K562 (cell line): ENCODE measurements at regions not wholly inside any gene's neighbourhood (a gene's known extent, or its start where the extent isn't known, plus 50 kb on each side); places are given as distances from the start of the nearest gene placed in this dataset.

Experiments
- ATAC-seq: fragments of 200-7000 bp; cut with Tn5 transposase; 3 replicates; pipeline ENCODE4 v1.9.1; 2020; ENCODE audit warnings: moderate library complexity
- BruUV-seq: library from RNA; stranded (reverse); fragments of 400-500 nt; replicated peaks from 2 replicates; lab custom pipeline; 2021; lab: Mats Ljungman, UMichigan
- CTCF ChIA-PET: fragments of 300-600 bp; formaldehyde crosslinking; extraction: SDS; loops from one replicate; lab custom pipeline; 2021; ENCODE audit warnings: low intra/inter-chr PET ratio; lab: Yijun Ruan, JAX
- POLR2A ChIA-PET: fragments of 300-600, 350-650 bp; sonication (Branson Sonifier 250); formaldehyde crosslinking; extraction: SDS; loops from one replicate; lab custom pipeline; 2021; ENCODE audit warnings: antibody characterized with exemption, inconsistent platforms; lab: Yijun Ruan, JAX
- DNase-seq, 4 experiments: peaks; one replicate each; pipeline versions ENCODE4 v3.0.0 to v3.0.0-alpha.2; 2011 to 2018; ENCODE audit warnings: low spot score in 3 of 4, mixed read lengths in 3 of 4; ENCODE audit errors: extremely low read depth in 1 of 4
- FAIRE-seq: peaks from 2 replicates; lab custom pipeline; 2011; peaks lifted over from hg19 to GRCh38; lab: Jason Lieb, UNC
- H2AFZ ChIP-seq: 2 replicates; pipeline ENCODE4 v1.6.0; 2011; ENCODE audit warnings: low read depth, low read length, control low read depth, inconsistent platforms
- H3K27ac ChIP-seq: fragments of 200-600 bp; 3 replicates; pipeline ENCODE4 v1.8.0; 2011; ENCODE audit warnings: low read depth, mild to moderate bottlenecking, control low read depth, inconsistent platforms, low read length, moderate library complexity, mixed read lengths; ENCODE audit errors: extremely low read depth
- H3K27me3 ChIP-seq, 2 experiments: fragments of 300-600 bp in 1 of 2; 2 replicates in 1 of 2; 3 replicates in 1 of 2; pipeline versions ENCODE4 v1.6.0 to v1.8.0; 2011; ENCODE audit warnings: inconsistent platforms in 2 of 2, low read length in 2 of 2, mild to moderate bottlenecking in 1 of 2, mixed read lengths in 1 of 2, moderate library complexity in 1 of 2; ENCODE audit not compliant: control insufficient read depth in 2 of 2, insufficient read depth in 2 of 2
- H3K36me3 ChIP-seq: fragments of 300-600 bp; 3 replicates; pipeline ENCODE4 v1.8.0; 2011; ENCODE audit warnings: mild to moderate bottlenecking, low read length, inconsistent platforms; ENCODE audit not compliant: control insufficient read depth, insufficient read depth
- H3K4me1 ChIP-seq, 2 experiments: fragments of 200-600 bp in 1 of 2; replicated peaks in 1 of 2; 2 replicates in 1 of 2; 3 replicates in 1 of 2; pipeline versions ENCODE4 v1.5.1 to v1.8.0; 2011; ENCODE audit warnings: inconsistent platforms in 2 of 2, low read length in 2 of 2, mild to moderate bottlenecking in 1 of 2, mixed read lengths in 1 of 2, moderate library complexity in 1 of 2; ENCODE audit not compliant: control insufficient read depth in 2 of 2, insufficient read depth in 2 of 2
- H3K4me2 ChIP-seq: 2 replicates; pipeline ENCODE4 v1.6.1; 2011; ENCODE audit warnings: low read length, control low read depth, inconsistent platforms, mixed read lengths; ENCODE audit not compliant: insufficient read depth
- H3K4me3 ChIP-seq: fragments of 200-600 bp; sonication (generic), shearing (Covaris generic); 2 replicates; pipeline ENCODE4 v1.5.1; 2016; ENCODE audit warnings: control low read depth, inconsistent platforms
- H3K79me2 ChIP-seq: fragments of 200-600 bp; 3 replicates; pipeline ENCODE4 v1.8.0; 2011; ENCODE audit warnings: low read length, inconsistent platforms; ENCODE audit not compliant: control insufficient read depth, insufficient read depth
- H3K9ac ChIP-seq, 2 experiments: 2 replicates each; pipeline versions ENCODE4 v1.6.0 to v1.6.1; 2011; ENCODE audit warnings: low read depth in 2 of 2, low read length in 2 of 2, control low read depth in 1 of 2, inconsistent platforms in 1 of 2, mild to moderate bottlenecking in 1 of 2, mixed read lengths in 1 of 2; ENCODE audit not compliant: insufficient read depth in 1 of 2
- H3K9me1 ChIP-seq: one replicate; pipeline ENCODE4 v1.6.0; 2011; ENCODE audit warnings: inconsistent platforms, mild to moderate bottlenecking, low read length, moderate library complexity; ENCODE audit not compliant: control insufficient read depth, insufficient read depth
- H3K9me3 ChIP-seq: replicated peaks from 2 replicates; pipeline ENCODE4 v1.5.1; 2011; ENCODE audit warnings: low read depth, low read length, inconsistent platforms; ENCODE audit not compliant: control insufficient read depth, insufficient read depth
- H4K20me1 ChIP-seq: replicated peaks from 2 replicates; pipeline ENCODE4 v1.6.1; 2011; ENCODE audit warnings: low read length, inconsistent platforms, mixed read lengths; ENCODE audit not compliant: control insufficient read depth, insufficient read depth
- BHLHE40 ChIP-seq: IDR thresholded peaks from 2 replicates; pipeline ENCODE4 v1.6.1; 2011; ENCODE audit warnings: low read length, improper control_type of control experiment
- DMBX1 ChIP-seq: fragments of 250-450 bp; sonication (Bioruptor Pico); IDR thresholded peaks from 2 replicates; pipeline ENCODE4 v1.8.0; 2022; ENCODE audit warnings: inconsistent platforms, mild to moderate bottlenecking, moderate library complexity, borderline replicate concordance
- ETV1 ChIP-seq: fragments of 450-650 bp; conservative IDR thresholded peaks from 2 replicates; pipeline ENCODE4 v1.6.1; 2016; ENCODE audit warnings: missing genetic modification characterization, control low read depth, low read depth, missing compliant biosample characterization
- HDAC3 ChIP-seq: fragments of 450-650 bp; IDR thresholded peaks from 2 replicates; pipeline ENCODE4 v1.6.1; 2018; ENCODE audit warnings: borderline replicate concordance, mild to moderate bottlenecking, moderate library complexity; ENCODE audit not compliant: partially characterized antibody
- MAZ ChIP-seq, 2 experiments: fragments of 450-650 bp in 1 of 2; sonication (generic) in 1 of 2; formaldehyde crosslinking; IDR thresholded peaks in 1 of 2; conservative IDR thresholded peaks in 1 of 2; 2 replicates each; pipeline versions ENCODE4 v1.4.0 to v1.5.0; 2020; ENCODE audit warnings: mild to moderate bottlenecking in 1 of 2, missing genetic modification reagents in 1 of 2
- POLR2A ChIP-seq: fragments of 450-650 bp; conservative IDR thresholded peaks from 2 replicates; pipeline ENCODE4 v1.6.1; 2016
- TAF9B ChIP-seq: fragments of 450-650 bp; IDR thresholded peaks from 2 replicates; pipeline ENCODE4 v1.6.1; 2018; ENCODE audit warnings: mild to moderate bottlenecking; ENCODE audit not compliant: partially characterized antibody
- THRAP3 ChIP-seq: fragments of 450-650 bp; IDR thresholded peaks from 2 replicates; pipeline ENCODE4 v1.6.1; 2016; ENCODE audit warnings: mild to moderate bottlenecking, inconsistent platforms, borderline replicate concordance
- ZNF263 ChIP-seq: sonication (generic); formaldehyde crosslinking; IDR thresholded peaks from 2 replicates; pipeline ENCODE4 v1.8.0; 2022; ENCODE audit warnings: mild to moderate bottlenecking, missing genetic modification reagents, borderline replicate concordance
- WGBS: fragments of 100-300 bp; shearing (Covaris generic); methylation state at CpG from one replicate; pipeline ENCODE4 v1.1.6; 2016; ENCODE audit warnings: low coverage, mixed read lengths; ENCODE audit not compliant: insufficient coverage; ENCODE audit errors: missing lambda C conversion rate; 5-methylcytosine and 5-hydroxymethylcytosine counted together
- in situ Hi-C: fragments of 300-500 bp; cut with MboI; formaldehyde crosslinking; loops from 4 replicates; pipeline ENCODE4 v1.15.0; 2018; ENCODE audit warnings: inconsistent platforms, mixed read lengths
- intact Hi-C: fragments of 100-400 bp; cut with micrococcal nuclease; formaldehyde crosslinking; loops from 2 replicates; pipeline ENCODE4 v1.14.2; 2022
- TF ChIP-seq, protein P1 (sequence below): fragments of 450-650 bp; conservative IDR thresholded peaks from 2 replicates; pipeline ENCODE4 v1.6.1; 2016; ENCODE audit warnings: missing genetic modification characterization, low read depth, mild to moderate bottlenecking, control low read depth, missing compliant biosample characterization
- TF ChIP-seq, protein P2 (sequence below): fragments of 250-450 bp; sonication (Bioruptor Pico); IDR thresholded peaks from 2 replicates; pipeline ENCODE4 v1.5.0; 2021; ENCODE audit warnings: mild to moderate bottlenecking, moderate library complexity
- TF ChIP-seq, protein P3 (sequence below): fragments of 450-650 bp; formaldehyde crosslinking; IDR thresholded peaks from 2 replicates; pipeline ENCODE4 v1.4.0; 2020; ENCODE audit warnings: mild to moderate bottlenecking, moderate library complexity
- TF ChIP-seq, protein P4 (sequence below): fragments of 250-450 bp; sonication (Bioruptor Pico); IDR thresholded peaks from 2 replicates; pipeline ENCODE4 v1.8.0; 2022; ENCODE audit warnings: moderate library complexity, mild to moderate bottlenecking, inconsistent platforms

DNA sequence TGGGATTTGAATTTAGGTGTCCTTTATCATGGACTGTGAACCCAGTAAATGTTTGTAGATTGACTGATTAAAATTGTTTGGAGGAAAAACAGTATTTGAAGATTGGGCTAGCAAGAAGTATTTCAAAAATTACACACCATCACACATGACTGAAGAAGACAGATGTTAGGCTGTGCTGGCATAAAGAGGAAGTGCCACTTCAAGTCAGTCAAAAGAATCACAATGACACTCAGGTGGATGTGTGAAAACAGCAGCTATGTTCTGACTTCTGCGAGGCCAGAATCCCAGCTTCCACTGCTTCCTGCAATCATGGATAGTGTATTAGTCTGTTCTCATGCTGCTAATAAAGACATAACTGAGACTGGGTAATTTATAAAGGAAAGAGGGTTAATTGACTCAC lies 393.3 kb downstream of the DMRT2 start:
- no peak overlapping the region for H3K9ac ChIP-seq
- H3K4me1 ChIP-seq = no peaks in the 10 kb centered on the region
- WGBS = 0% methylated on average over 1 of the region's 1 CpG
- in situ Hi-C loops = no loop called here
- no peak for FAIRE-seq
- H3K9me3 ChIP-seq = no peaks in the 10 kb centered on the region
- no peaks in the 10 kb centered on the region for H3K36me3 ChIP-seq
- no peak overlapping the region for H3K27ac ChIP-seq
- ChIA-PET CTCF (no interaction called here), POLR2A (no interaction called here)
- BruUV-seq = no TSS peak
- H3K9me1 ChIP-seq = no peaks in the 10 kb centered on the region
- H3K4me3 ChIP-seq = no peak overlapping the region
- no peak for DNase-seq
- ATAC-seq = no peak
- H3K79me2 ChIP-seq = no peaks in the 10 kb centered on the region
- no peak for TF ChIP-seq MAZ (CRISPR knock-in tag; conservative IDR thresholded peaks at IDR 0.05 in 1 of 2, IDR thresholded peaks at IDR 0.05 in 1 of 2)
- TF ChIP-seq DMBX1 (CRISPR knock-in tag) = no peak
- TF ChIP-seq, protein P1, sequence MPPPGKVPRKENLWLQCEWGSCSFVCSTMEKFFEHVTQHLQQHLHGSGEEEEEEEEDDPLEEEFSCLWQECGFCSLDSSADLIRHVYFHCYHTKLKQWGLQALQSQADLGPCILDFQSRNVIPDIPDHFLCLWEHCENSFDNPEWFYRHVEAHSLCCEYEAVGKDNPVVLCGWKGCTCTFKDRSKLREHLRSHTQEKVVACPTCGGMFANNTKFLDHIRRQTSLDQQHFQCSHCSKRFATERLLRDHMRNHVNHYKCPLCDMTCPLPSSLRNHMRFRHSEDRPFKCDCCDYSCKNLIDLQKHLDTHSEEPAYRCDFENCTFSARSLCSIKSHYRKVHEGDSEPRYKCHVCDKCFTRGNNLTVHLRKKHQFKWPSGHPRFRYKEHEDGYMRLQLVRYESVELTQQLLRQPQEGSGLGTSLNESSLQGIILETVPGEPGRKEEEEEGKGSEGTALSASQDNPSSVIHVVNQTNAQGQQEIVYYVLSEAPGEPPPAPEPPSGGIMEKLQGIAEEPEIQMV (tag) = no peak
- TF ChIP-seq ETV1 (tag) = no peak
- TF ChIP-seq ZNF263 = no peak
- TF ChIP-seq, protein P2, sequence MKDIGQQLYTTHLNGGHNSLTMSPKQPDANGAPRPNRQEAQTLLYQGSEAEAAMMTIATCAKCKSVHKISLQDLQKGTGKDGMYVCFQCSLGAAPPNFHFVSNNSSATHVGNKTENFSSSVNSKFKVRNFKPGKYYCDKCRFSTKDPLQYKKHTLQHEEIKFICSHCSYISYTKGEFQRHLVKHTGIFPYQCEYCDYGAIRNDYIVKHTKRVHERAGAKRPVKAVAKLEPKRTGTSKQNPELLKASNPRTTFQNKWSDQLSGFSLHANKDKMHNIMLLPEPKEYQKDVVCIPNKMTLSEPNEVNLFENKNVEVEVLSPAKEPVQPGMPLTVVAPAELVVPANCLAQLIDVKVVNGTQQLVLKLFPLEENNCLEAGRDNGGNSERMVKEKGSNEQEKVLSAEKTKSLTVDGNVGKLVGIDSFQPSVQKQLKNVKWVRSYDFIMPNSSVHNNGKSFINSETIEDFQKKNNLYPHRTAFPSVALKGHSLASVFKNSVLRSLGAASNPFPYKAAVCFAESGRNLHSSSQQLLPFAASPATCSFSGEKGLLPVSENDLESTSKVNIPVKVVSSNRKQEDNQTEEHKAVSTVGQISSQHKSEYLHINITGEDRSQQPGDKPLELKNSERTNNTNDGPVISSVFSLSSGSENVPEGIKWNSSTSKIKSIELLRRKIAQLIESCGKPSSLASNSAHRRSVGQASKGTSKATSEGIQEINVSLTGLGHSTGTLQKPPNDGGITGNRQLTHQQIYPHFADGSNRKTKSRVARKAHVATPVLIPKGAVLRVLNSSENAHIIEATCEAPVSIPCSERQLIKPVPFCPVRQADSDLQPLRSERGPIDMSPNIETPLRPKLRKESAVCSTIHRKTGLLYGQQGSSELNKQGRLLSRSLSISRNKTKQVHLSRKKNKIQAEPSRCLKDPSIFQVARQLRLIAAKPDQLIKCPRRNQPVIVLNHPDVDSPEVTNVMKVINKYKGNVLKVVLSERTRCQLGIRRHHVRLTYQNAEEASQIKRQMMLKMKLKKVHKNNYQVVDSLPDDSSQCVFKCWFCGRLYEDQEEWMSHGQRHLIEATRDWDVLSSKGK (CRISPR knock-in tag) = no peak
- TF ChIP-seq, protein P3, sequence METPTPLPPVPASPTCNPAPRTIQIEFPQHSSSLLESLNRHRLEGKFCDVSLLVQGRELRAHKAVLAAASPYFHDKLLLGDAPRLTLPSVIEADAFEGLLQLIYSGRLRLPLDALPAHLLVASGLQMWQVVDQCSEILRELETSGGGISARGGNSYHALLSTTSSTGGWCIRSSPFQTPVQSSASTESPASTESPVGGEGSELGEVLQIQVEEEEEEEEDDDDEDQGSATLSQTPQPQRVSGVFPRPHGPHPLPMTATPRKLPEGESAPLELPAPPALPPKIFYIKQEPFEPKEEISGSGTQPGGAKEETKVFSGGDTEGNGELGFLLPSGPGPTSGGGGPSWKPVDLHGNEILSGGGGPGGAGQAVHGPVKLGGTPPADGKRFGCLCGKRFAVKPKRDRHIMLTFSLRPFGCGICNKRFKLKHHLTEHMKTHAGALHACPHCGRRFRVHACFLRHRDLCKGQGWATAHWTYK = no peak
- TF ChIP-seq BHLHE40 = no peak
- TF ChIP-seq POLR2A = no peak
- TF ChIP-seq, protein P4, sequence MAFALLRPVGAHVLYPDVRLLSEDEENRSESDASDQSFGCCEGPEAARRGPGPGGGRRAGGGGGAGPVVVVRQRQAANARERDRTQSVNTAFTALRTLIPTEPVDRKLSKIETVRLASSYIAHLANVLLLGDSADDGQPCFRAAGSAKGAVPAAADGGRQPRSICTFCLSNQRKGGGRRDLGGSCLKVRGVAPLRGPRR (CRISPR knock-in tag) = no peak
- TF ChIP-seq HDAC3 = no peak
- no peak for TF ChIP-seq TAF9B
- no peak for TF ChIP-seq THRAP3
- H2AFZ ChIP-seq = no peak overlapping the region
- H3K4me2 ChIP-seq = no peak overlapping the region
- H4K20me1 ChIP-seq = no peaks in the 10 kb centered on the region
- intact Hi-C loops = no loop called here
- H3K27me3 ChIP-seq = no peaks in the 10 kb centered on the region
